K562 (cell line): ENCODE measurements at regions not wholly inside any gene's neighbourhood (a gene's known extent, or its start where the extent isn't known, plus 50 kb on each side); places are given as distances from the start of the nearest gene placed in this dataset.

Experiments
- CCAR2 ChIP-seq: fragments of 200-400 bp; formaldehyde crosslinking; IDR thresholded peaks from 2 replicates; pipeline ENCODE4 v1.6.1; 2017; ENCODE audit warnings: mild to moderate bottlenecking, low read depth, low read length
- CREB5 ChIP-seq: fragments of 250-450 bp; sonication (Bioruptor Pico); IDR thresholded peaks from 2 replicates; pipeline ENCODE4 v1.5.0; 2020; ENCODE audit warnings: mild to moderate bottlenecking
- CTCFL ChIP-seq: IDR thresholded peaks from 2 replicates; pipeline ENCODE4 v1.6.1; 2011; ENCODE audit warnings: borderline replicate concordance, low read depth, mild to moderate bottlenecking, moderate library complexity, low read length; ENCODE audit not compliant: insufficient read depth, poor library complexity, severe bottlenecking
- E2F4 ChIP-seq: sonication (generic); formaldehyde crosslinking; IDR thresholded peaks from 2 replicates; pipeline ENCODE4 v1.8.0; 2022; ENCODE audit warnings: mild to moderate bottlenecking, low read depth, missing genetic modification reagents
- EWSR1 ChIP-seq: fragments of 450-650 bp; IDR thresholded peaks from 2 replicates; pipeline ENCODE4 v1.6.1; 2018; ENCODE audit warnings: borderline replicate concordance, mild to moderate bottlenecking, low read depth, moderate library complexity; ENCODE audit not compliant: partially characterized antibody
- GABPB1 ChIP-seq: sonication (generic); formaldehyde crosslinking; IDR thresholded peaks from 2 replicates; pipeline ENCODE4 v1.8.0; 2022; ENCODE audit warnings: mild to moderate bottlenecking, missing genetic modification reagents
- HDAC8 ChIP-seq: fragments of 450-650 bp; IDR thresholded peaks from 2 replicates; pipeline ENCODE4 v1.6.1; 2016; ENCODE audit warnings: mild to moderate bottlenecking, missing genetic modification characterization, moderate library complexity, missing compliant biosample characterization
- HEY1 ChIP-seq: fragments of 250-450 bp; sonication (Bioruptor Pico); IDR thresholded peaks from 2 replicates; pipeline ENCODE4 v1.5.0; 2020; ENCODE audit warnings: mild to moderate bottlenecking, moderate library complexity, borderline replicate concordance
- PCBP1 ChIP-seq: fragments of 200-400 bp; formaldehyde crosslinking; IDR thresholded peaks from 2 replicates; pipeline ENCODE4 v1.6.1; 2018; ENCODE audit warnings: mild to moderate bottlenecking, low read depth, low read length; ENCODE audit not compliant: poor library complexity, severe bottlenecking
- ZBTB26 ChIP-seq: fragments of 450-650 bp; formaldehyde crosslinking; IDR thresholded peaks from 2 replicates; pipeline ENCODE4 v1.4.0; 2022; ENCODE audit warnings: missing genetic modification characterization
- ZNF165 ChIP-seq: fragments of 250-450 bp; sonication (Bioruptor Pico); IDR thresholded peaks from 2 replicates; pipeline ENCODE4 v1.4.0; 2020; ENCODE audit warnings: borderline replicate concordance
- ZNF224 ChIP-seq: sonication (generic); formaldehyde crosslinking; IDR thresholded peaks from 2 replicates; pipeline ENCODE4 v1.8.0; 2022; ENCODE audit warnings: mild to moderate bottlenecking, missing genetic modification reagents
- ZNF354B ChIP-seq: fragments of 250-450 bp; sonication (Bioruptor Pico); IDR thresholded peaks from 2 replicates; pipeline ENCODE4 v1.4.0; 2020
- TF ChIP-seq, protein P1 (sequence below): fragments of 200-800 bp; sonication (Bioruptor generic); IDR thresholded peaks from 2 replicates; pipeline ENCODE4 v1.6.1; 2016; ENCODE audit warnings: missing genetic modification characterization, missing compliant biosample characterization
- TF ChIP-seq, protein P2 (sequence below): sonication (generic); formaldehyde crosslinking; IDR thresholded peaks from 2 replicates; pipeline ENCODE4 v1.8.1; 2023; ENCODE audit warnings: mild to moderate bottlenecking, missing genetic modification reagents

DNA sequence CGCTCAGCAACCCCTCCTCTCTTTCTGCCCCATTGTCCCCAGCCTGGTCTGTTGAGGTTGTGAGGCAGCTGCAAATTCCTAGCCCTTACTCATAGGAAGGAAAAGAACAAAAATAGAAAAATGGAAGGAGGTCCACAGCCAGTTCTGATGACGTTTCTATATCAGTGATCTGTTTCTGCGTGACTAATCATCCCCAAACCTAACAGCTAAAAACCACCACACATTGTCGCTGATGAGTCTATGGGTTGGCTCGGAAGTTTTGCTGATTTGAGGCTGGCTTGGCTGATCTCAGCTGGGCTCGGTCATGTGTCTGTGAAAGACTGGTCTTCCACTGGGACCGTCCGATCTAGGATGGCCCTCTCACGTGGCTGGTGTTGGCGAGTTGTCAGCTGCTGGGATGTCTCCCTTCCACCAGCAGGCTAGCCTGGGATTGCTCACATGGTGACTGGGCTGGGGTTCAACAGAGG is 200.6 kb upstream of the ZNF618 start (continued):
- TF ChIP-seq ZNF165 (CRISPR knock-in tag) (no peak), HEY1 (CRISPR knock-in tag) (no peak), EWSR1 (no peak), CTCFL (no peak), E2F4 (CRISPR knock-in tag) (no peak), PCBP1 (no peak), ZBTB26 (CRISPR knock-in tag) (no peak), GABPB1 (CRISPR knock-in tag) (0 out of 2 replicates have a peak, but pooled peaks have one; percentile 36), ZNF224 (CRISPR knock-in tag) (no peak), CREB5 (CRISPR knock-in tag) (no peak), ZNF354B (no peak), CCAR2 (no peak), HDAC8 (tag) (no peak)
- TF ChIP-seq, protein P1, sequence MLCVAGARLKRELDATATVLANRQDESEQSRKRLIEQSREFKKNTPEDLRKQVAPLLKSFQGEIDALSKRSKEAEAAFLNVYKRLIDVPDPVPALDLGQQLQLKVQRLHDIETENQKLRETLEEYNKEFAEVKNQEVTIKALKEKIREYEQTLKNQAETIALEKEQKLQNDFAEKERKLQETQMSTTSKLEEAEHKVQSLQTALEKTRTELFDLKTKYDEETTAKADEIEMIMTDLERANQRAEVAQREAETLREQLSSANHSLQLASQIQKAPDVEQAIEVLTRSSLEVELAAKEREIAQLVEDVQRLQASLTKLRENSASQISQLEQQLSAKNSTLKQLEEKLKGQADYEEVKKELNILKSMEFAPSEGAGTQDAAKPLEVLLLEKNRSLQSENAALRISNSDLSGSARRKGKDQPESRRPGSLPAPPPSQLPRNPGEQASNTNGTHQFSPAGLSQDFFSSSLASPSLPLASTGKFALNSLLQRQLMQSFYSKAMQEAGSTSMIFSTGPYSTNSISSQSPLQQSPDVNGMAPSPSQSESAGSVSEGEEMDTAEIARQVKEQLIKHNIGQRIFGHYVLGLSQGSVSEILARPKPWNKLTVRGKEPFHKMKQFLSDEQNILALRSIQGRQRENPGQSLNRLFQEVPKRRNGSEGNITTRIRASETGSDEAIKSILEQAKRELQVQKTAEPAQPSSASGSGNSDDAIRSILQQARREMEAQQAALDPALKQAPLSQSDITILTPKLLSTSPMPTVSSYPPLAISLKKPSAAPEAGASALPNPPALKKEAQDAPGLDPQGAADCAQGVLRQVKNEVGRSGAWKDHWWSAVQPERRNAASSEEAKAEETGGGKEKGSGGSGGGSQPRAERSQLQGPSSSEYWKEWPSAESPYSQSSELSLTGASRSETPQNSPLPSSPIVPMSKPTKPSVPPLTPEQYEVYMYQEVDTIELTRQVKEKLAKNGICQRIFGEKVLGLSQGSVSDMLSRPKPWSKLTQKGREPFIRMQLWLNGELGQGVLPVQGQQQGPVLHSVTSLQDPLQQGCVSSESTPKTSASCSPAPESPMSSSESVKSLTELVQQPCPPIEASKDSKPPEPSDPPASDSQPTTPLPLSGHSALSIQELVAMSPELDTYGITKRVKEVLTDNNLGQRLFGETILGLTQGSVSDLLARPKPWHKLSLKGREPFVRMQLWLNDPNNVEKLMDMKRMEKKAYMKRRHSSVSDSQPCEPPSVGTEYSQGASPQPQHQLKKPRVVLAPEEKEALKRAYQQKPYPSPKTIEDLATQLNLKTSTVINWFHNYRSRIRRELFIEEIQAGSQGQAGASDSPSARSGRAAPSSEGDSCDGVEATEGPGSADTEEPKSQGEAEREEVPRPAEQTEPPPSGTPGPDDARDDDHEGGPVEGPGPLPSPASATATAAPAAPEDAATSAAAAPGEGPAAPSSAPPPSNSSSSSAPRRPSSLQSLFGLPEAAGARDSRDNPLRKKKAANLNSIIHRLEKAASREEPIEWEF (CRISPR knock-in tag), result no peak
- TF ChIP-seq, protein P2, sequence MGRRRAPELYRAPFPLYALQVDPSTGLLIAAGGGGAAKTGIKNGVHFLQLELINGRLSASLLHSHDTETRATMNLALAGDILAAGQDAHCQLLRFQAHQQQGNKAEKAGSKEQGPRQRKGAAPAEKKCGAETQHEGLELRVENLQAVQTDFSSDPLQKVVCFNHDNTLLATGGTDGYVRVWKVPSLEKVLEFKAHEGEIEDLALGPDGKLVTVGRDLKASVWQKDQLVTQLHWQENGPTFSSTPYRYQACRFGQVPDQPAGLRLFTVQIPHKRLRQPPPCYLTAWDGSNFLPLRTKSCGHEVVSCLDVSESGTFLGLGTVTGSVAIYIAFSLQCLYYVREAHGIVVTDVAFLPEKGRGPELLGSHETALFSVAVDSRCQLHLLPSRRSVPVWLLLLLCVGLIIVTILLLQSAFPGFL (CRISPR knock-in tag), result no peak
